Stimulated activated CD4-positive, alpha-beta T cell treated with anti-CD3 and anti-CD28 coated beads, Interleukin-15, amount 100 ng/mL, for 24 hours (primary cell): ENCODE measurements at regions not wholly inside any gene's neighbourhood (a gene's known extent, or its start where the extent isn't known, plus 50 kb on each side); places are given as distances from the start of the nearest gene placed in this dataset.

Experiments
- DNase-seq: peaks from one replicate; pipeline ENCODE4 v3.0.0-alpha.2; 2020

DNA sequence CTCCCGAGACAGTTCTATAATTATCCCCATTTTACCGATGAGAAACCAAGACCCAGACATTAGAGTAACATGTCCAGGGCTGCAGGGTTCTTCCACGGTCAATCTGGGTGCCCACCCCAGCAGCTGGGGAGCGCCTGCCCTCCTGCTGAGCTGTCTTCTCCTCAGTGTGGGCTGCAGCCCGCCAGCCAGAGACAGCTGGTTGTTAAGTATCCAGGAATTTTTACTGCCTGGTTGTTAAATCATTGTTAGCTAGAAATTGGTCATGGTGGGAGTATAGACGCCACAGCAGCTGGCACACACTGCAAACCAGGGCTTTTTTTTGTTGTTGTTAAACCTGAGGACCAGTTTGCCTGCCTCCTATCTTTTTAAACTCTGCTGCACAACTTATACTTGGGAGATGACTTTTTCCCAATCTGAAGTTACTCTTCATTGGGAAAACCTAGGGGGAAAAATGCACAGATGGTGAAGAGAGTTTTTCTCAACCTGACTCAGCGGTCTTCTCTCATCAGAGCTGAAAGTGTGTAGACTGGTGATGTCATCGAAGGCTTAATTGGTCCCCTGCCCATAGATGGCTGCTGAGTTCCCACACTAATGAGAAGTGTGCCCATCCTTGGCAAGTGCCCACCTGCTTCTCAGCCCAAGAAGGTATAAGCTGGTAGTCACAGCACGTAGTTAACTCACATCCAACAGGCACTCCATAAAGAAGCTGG lies 208.6 kb downstream of the DRD1 start:
- DNase-seq, result no peak

DNA sequence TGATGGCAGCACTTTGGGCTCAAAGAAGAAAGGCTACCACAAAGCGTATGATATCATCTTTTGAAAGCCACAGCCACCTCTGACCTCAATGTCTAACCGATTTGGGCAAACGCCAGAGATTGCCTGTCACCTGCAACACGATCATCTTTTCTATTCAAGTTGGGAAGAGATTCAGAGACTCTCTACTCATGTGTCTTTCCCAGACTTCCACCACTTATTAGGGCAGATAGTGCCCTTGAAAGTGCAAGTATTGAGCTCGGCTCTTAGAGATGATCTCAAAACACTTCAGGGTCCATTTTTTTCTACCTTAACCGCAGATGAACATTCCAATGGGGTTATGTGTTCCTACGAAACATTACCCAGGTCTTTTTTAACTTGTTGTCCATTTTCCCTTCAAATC lies 213.7 kb downstream of the DRD1 start:
- DNase-seq, result no peak

DNA sequence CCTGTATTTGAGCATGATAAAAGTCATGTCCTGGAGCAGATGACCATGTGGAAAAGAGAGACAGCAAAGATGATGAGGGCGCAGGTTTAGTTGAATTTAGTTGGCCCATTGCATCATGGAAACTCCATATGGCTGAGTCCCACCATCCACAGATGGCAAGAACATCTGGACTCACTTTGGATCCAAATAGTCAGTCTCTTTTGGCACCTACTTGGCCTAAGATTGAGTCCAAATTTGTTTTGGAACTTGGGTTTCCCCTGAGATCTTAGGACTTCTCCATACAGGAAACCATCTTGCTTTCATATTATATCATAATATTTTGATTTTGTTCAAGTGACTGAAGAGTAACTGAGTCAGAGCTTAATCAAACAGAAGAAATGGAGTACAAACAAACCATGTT lies 217.5 kb downstream of the DRD1 start:
- DNase-seq, result no peak

DNA sequence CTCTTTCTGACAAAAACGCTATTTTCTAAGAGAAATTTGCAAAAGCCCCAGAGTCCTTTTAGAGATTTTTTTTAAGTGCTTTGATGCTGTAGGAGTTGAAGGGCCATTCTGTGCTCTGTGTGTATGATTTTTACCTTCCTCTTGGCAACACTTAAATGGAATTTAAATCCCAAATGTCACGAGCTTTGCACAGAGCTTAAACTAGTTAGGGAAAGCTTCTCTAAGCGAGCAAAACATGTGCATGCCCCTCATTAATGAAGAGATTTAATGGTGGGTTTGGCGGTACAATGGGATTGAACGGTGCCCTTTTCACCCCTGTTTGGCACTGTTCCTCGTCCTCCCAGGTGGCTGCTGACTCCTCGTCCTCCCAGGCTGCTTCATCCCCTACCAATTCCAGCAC lies 220.7 kb downstream of the DRD1 start:
- no peak for DNase-seq

DNA sequence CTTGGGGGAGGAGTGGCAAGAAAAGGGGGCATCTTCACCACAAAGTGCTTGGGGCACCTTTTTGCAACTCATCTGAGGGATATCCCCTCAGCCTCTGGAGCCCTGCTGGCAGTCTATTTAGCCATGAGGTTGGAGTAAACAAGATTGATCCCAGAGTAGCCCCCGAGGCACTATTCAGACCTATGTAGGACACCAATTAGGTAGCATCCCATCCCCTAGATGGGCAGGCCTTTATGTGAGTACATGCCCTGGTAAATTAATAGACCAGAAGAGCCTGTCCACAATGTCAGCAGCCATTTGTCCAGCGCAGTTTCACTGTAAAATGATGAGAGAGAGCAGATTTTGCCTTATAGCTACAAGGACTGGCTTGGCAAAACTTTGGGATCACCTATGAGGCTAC lies 221.4 kb downstream of the DRD1 start:
- DNase-seq, result no peak

DNA sequence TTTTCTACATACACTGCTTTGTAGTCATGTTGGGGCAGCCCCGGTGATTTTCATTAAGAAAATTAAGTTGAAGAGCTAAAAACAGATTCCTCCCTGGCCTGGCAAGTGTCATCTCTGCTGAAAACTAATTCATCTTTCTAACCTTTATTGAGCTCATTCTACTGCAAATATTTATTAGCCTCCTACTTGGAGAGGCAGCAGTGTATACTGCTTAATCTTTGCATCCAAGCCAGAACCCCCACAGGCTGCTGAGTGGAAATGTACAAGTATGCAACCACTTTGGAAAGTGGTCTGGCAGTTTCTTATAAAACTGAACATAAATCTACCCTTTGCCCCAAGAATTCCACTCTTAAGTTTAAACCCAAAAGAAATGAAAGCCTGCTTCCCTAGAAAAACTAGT lies 223.4 kb downstream of the DRD1 start:
- no peak for DNase-seq

DNA sequence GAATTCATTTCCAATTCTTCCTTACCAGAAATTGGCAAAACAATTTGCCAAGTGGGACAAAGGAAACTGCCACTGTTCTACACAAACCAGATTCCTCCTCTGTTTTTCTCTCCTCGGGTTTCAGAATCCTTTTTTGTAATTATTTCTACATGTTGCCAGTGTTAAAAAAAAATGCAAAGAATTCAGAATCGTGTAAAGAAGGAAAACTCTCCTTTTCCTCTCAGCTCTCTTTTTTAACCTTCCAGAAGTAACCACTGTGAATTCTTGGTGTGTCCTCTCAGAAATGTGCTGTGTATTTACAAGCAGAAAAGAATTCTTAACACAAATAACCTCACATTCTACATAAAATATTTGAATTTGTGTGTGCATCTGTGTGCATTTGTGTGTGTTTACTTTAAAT lies 224.6 kb downstream of the DRD1 start:
- no peak for DNase-seq

DNA sequence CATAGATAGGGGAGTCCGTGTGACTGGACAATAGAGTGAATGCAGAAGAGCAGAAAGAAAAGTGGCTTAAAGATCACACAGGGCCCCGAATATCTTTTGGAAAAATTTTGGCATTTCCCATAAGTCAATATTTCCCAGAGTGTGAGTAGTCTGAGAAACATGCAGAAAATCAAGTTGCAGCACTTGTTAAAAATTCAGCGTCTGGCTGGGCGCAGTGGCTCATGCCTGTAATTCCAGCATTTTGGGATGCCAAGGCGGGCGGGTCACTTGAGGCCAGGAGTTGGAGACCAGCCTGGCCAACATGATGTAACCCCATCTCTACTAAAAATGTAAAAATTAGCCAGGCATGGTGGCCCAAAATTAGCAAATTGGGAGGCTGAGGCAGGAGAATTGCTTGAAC lies 227.0 kb downstream of the DRD1 start:
- DNase-seq, result no peak

DNA sequence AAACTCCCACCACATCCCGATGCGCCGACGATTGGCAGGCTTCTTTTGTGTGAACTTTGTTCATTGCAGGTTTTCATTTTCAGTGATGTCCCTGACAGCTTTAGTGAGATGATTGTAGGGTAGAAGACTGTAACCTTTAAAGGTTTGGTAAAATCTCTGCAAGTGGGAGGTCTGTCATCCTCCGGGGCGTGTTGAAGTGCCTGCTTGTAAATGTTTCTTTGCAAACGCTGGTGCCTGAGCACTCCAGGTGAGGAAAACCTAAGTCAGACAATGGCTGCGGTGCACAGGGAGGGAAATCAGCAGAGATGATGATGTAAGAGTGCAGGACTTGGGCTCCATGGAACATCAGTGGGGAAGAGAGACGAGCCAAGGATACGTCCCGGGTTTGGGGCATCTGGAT lies 228.1 kb downstream of the DRD1 start:
- no peak for DNase-seq

DNA sequence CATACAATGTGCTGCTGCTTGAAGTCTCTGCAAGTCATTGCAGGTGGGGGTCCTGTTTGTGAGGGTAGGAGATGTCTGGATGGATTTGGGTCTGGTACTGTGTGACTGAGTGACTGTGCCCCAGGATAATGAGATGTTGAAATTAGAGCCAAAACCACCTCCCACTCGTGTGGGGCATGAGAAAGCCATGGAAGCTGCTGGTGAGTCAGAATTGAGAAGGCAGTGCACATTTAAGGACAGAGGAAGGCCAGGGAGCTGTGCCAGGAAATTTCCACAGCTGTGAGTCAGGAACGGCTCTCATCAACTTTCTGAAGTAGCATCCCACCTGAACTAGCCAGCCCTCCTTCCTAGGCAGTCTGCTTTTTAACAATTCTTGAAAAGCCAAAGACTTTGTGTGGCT lies 229.8 kb downstream of the DRD1 start:
- no peak for DNase-seq

DNA sequence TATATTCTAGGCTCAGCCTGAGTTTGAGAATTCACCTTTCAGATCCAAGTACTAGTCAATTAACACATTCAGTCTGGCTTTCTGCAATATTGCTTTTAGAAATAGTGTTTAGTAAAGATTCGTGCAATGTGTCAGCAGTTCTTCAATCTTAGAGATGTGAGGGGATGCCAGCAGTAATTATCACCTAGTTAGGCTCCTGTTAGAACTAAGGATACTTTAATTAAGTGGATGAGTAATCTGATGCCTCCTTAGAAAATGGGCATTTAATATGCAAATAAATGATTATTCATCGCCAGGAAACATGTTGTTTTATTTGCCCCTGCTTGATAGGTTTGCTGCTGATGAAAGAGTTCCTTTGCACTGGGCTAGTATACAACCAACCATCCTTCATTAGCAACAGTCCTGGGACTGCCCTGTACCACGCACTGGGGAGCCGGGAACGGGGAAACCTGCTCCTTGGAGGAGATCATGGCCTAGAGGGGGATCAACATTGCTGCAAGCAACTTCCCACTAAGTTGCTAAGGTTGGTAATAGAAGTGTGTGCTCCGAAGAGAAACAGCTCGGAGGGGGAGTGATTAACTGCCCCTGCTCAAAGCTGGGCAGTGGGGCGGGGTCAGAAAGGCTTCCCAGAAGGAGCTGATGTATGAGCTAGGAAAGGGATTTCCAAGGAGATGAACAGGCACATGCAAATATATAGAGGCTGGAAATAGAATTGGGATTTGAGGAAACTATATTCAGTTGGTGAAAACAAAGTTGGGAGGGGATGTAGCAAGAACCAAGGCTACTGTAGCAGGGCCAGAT lies 231.8 kb downstream of the DRD1 start:
- DNase-seq, result no peak

DNA sequence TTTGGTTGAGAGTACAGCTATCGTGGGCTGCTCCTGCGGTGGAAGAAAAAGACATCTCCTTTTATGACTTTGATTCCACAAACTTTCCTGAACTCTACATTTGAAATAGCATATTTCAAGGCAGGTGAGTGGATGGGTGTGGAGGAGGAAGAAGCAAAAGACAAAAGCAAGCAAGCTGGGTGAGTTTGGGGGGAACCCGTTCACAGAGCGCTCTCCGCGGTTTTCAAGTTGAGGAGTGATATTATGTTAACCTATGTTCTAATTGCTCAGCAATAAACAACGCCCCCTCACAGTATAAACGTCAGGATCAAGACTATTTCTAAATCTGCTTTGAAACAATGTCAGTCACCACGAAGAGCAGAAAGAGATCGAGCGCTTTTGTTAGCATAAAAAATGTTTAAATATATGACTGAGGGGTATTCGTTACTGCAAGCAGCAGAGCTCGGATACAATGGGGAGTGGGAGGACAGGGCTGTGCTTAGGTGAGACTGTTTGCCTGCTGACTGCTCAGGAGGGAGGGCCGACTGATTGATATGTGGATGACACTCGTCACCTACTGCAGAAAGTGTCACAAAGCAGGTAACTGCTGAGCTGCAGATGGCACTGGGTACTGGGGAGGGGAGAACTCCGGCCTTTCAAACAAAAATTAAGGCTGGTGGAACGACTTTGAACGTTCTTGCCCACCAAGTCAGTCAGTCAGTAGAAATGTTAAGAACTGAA lies 236.5 kb downstream of the DRD1 start:
- no peak for DNase-seq

DNA sequence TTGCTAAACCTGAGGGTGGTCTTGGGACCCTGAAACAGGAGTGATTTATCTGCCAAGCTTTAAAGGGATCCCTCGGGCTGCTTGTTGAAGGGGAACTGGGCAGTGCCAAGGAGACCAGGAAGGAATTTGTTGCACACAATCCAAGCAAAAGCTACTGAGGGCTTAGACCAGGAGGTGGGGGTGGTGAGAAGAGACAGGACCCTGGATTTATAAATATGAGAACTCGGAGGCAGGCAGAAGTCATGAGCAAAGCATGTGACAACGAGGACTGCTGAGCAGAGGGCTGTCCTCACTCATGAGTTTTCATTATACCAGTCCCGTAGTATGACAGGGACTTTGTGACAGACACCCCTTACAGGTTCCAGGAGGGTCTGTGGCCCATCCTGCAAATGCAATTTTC lies 237.3 kb downstream of the DRD1 start:
- no peak for DNase-seq

DNA sequence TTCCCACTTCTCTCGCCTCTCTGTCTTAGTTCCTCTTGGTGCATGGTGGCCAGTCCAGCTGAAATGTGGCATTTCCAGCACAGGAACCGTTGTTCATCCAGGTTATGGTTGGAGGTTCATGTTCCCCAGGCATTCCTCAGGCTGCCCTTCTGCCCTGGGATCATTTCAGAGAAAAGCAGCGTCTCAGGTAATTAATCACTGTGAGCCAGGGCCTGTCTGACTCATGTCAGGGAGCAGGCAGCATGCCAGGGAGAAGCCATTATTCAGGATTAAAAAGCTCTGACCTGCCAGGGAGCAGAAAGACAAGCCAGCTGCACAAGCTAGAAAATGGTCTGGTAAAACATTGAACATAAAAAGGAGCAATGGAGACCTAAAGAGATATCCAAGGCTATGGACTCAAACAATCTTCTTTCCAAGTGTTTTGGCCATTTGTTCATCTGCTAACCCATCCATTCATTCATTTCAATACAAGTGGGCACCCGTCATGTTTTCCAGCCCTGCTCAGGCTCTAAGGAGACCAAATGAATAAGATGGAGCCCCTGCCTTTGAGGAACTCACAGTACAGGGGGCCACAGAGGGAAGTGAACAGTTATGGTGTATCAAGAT lies 241.4 kb downstream of the DRD1 start:
- no peak for DNase-seq

DNA sequence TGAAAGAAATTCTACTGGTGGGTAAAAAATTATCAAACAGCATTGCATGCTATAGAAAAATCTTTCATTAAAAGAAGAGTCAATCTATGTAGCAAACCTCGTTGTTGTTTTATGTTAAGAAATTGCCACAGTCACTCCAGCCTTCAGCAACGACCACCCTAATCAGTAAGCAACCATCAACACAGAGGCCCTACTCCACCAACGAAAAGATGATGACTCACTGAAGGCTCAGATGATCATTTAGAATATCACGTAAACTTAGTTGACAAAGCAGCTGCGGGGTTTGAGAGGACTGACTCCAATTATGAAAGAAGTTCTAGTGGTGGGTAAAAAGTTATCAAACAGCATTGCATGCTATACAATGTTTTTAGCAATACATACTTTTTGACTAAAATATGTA lies 242.6 kb downstream of the DRD1 start:
- no peak for DNase-seq

DNA sequence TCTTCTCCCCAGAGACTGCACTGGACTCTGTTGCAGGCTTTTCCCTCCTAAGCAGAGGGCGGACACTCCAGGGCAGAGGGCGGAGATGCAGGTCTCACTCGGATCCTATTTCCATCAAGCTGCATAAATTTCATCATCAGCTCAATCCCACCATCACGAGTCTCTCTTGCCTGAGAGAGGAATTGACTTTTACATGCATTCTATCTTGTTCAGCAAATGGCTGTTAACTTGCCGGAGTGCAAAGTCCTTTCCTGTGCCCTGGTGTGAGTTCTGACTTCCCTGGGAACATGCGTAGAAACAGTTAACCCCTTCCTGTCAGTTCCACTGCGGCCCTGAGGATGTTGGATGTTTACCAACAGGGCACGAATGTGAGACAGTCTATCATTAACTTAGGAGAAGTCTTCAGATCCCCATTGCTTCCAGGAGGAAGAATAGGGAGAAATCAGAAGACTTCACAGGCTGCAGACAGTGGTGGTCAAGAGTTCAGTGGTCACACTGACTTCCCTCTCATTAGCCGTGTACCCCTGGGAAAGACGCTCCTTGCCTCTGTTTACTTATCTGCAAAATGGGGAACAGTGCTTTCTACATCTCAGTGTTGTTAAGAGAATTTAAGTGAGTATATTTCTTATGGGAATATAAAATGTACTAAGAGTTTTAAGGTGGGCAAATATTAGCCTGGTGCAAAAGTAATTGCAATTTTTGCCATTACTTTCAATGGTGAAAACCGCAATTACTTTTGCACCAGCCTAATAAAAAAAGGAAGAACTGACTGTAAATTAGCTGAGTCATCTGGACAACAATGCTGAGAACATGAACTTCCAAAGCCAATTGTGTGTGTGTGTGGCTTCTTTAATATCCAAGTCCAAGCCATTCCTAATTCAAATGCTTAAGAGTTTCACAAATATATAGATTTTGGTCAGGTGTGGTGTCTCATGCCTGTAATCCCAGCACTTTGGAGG lies 248.0 kb downstream of the DRD1 start:
- DNase-seq, result no peak

DNA sequence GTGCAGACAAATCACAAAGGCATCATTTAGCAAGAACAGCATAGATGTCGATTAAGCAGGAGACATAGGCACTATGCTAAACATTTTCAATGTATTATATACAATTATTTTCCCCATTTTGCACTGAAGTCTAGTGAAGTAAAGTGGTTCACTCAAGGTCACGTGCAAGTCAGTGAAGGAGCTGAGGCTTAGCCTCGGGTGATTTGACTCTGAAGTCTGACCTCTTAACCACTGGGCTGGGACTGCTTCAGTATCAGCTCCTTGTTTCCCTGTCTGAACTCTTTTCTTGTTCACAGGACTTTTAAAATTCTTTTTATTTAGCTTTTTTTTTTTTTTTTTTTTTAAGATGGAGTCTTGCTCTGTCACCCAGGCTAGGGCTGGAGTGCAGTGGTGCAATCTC lies 262.7 kb downstream of the DRD1 start:
- no peak for DNase-seq

DNA sequence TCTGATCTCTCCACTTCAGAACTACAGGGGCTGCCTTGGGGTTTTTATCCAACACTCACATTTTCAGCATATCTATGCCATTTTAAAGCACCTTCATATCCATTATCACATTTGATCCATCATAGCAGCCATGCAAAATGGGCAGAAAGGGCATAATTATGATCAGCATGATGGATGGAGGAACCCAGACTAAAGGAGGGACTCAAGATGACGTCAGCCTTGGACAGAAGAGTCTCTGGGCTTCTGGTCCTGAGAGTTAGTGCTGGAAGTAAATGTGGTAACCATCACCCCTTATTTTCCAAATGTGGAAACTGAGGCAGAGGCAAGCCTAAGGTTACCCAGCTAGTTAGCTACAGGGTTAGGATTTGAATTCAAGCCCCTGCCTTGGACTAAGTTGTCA lies 273.1 kb downstream of the DRD1 start:
- DNase-seq, result no peak

DNA sequence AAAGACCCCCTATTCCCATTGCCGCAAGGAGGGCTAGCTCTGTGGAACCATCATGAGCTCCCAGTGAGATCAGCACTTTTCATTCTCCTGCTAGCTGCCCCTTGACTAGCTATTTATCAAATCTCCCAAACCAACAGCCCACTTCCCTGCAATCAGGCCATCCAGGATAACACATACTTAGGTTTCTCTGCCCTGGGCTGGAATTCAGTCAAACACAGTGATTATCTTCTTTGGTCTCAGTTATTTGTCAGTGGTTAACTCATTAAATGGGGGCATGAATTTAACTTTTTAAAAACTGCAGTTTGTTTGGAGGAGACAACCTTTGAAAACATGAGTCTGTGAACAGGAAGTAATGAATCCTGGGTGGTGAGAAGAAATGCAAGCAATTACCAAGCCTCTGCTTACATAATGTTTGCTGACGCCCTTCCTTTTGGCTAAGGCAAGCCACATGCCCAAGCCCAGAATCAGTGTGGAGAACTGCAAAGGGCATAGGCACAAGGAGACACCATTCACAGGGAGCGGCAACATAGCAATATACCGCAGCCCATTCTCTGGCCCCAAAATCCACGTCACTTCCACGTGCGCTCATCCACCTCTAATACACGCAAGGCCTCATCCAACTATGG lies 275.0 kb downstream of the DRD1 start:
- no peak for DNase-seq

DNA sequence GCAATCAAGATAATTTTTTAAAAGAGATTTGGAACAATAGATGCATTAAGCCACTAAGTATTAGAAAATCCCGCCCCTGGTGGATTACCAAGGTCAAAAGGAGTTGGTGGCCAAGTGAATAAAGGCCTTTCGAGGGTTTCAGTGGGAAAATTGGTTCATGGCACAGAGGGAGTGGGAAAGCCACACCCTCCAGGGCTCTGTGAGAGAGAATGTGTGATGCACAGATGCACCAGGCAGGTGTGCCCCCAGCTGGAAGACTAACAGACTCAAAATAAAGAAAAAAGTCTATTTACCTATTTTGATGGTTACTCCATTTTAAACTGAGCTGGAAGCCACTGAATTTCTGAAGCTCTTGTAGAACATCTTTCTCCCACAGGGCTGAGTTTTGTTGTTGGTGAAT lies 278.0 kb downstream of the DRD1 start:
- DNase-seq, result no peak

DNA sequence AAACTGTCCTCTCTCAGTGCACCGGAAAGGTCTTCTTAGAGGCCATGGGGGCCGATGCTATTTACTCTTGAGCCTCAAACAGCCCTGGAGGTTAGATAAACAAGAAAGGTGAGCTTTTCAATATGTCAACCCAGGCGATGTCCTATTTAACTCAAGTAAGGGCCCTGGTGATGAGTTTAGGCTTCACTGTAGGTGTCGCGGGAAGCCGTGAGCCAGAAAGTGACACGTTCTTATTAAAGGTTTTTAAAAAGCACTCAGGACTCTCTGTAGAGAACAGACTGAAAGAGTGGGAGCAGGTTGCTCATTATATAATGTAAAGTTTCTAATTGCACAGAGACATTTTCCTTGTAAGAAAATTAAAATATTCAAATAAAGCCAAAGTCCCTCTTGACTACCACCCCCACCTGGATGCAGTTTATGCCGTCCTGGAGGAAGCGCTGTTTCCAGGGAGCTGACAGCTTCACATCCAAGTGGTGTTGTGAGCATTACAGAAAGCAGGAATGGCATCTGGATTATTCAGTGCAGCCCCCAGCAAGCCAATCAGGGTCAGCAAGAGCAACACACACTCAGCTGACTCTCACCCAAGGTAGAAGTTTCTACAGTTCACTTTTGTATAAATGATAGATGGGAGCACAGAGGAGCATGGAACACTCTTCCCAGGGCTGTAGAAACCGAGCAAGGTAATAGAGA lies 280.3 kb downstream of the DRD1 start:
- DNase-seq, result no peak
